ENCODE measurements at regions not wholly inside any gene's neighbourhood (a gene's known extent, or its start where the extent isn't known, plus 50 kb on each side); places are given as distances from the start of the nearest gene placed in this dataset.

- TF ChIP-seq EZH2 (IDR thresholded peaks at IDR 0.05): no peak
- TF ChIP-seq POLR2AphosphoS5 (IDR thresholded peaks at IDR 0.05; ENCODE audit: borderline replicate concordance, low read depth, low read length): peak; percentile 21; the same call in 1 of the 2 replicates
- TF ChIP-seq FOXP2 (optimal IDR thresholded peaks at IDR 0.05; ENCODE audit: control extremely low read depth, extremely low read length, insufficient read depth): no peak
These were observed 504.0 kb downstream of the RFPL4B start for GRCh38 chr6:112851146-112851545.

Data from SK-N-MC (cell line).